HG03025 (cell line): ENCODE measurements at regions not wholly inside any gene's neighbourhood (a gene's known extent, or its start where the extent isn't known, plus 50 kb on each side); places are given as distances from the start of the nearest gene placed in this dataset.

ENCODE experiments used
- ATAC-seq: cut with Tn5 transposase; IDR thresholded peaks from one replicate; pipeline ENCODE4 v1.9.1; 2021; ENCODE audit warnings: mild to moderate bottlenecking, moderate library complexity; ENCODE audit not compliant: unreplicated experiment, low FRiP score

DNA sequence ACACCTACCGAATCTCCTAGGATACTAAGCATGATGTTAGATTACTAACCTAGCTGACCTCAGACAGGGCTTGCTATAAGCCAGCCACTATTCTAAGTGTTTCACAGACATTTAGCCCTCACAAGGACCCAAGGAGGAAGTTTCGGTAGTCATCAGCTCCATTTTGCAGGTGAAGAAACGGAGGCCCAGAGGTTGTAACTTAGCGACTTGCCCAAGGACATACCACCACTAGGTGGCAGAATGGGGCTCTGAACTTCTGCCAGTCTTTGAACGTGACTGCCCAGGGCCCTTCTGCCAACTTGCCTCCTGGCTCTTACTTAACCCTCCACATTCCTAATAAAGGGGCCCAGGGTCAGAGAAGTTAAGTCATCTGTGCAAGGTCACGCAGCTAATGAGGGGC lies 283.5 kb downstream of the C1orf94 start:
- no peak for ATAC-seq

DNA sequence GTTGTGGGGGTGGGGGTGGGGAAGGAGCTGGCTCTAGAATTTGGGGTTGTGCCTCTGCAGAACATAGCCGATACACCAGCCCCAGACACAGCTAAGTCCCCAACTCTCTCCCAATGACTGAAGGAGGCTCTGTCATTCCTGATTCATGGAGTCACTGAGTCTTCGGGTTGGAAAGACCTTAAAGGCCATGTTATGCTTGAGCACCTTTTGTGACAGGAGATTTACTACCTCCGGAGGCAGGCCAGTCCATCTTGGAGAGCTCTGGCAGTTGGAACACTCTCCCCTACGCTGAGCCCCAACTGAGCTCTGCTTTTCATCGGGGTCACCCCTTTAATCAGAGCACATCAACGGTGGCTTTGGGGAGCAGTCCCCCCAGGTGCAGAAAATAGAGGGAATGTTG lies 284.4 kb upstream of the GJB5 start:
- ATAC-seq = no peak

DNA sequence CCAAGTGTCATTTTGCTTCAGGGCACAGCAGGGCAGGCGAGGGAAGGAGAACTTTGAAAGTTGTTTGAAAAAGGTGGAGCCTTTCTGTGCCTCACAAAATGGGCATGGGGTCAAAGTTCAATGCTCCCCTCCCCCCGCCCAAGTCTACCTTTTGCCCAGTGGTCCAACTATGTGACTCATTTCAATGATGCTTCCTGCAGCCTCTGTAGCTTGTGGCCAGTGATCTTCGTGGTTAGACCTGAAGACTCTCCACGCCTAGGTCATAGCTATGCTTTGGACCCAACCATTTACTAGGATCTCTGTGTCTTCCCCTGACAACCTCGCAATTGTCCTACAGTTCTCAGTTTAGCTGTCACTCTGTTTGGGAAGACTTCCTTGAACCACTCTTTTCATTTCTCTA lies 280.3 kb upstream of the GJB5 start:
- ATAC-seq = no peak

DNA sequence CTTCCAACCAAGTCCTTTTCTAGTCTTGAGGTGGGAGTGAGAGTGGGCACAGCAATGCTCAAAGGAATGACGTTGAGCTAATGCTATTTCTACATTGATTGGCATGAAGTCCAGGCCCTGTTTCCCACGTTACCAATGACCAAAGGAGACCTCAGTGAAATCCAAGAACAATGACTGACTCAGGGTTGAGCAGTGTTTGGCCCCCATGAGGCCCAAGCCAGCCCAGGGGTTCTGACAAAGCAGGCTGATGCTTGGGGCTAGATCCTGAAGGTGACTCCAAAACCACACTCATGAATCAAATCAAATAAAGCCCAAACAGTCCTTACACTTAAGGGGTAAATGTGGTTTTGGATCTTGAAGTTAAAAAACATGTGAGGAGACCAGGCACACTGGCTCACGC lies 278.5 kb upstream of the GJB5 start:
- ATAC-seq = no peak

DNA sequence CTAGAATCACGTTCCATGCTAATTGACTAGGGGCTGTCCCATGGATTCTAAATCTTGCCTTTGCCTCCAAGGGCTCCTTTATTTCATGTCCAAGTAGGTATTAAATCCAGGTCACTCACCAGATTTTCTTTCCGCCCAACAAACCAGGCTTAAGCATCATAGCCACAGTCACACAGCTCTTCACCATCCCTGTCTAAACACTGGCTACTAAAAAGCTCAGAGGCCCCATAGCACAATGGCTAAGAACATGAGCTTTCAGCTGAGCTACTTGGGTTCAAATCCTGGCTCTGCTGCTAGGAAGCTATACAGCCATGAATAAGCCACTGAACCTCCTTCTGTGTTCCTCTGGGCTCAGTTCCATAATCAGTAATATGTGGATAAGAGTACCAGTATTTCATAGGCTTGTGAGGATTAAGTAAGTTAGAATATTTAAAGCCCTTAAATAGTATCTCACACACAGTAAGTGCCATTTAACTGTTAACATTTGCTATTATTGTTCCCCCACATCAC lies 277.2 kb upstream of the GJB5 start:
- no peak for ATAC-seq

DNA sequence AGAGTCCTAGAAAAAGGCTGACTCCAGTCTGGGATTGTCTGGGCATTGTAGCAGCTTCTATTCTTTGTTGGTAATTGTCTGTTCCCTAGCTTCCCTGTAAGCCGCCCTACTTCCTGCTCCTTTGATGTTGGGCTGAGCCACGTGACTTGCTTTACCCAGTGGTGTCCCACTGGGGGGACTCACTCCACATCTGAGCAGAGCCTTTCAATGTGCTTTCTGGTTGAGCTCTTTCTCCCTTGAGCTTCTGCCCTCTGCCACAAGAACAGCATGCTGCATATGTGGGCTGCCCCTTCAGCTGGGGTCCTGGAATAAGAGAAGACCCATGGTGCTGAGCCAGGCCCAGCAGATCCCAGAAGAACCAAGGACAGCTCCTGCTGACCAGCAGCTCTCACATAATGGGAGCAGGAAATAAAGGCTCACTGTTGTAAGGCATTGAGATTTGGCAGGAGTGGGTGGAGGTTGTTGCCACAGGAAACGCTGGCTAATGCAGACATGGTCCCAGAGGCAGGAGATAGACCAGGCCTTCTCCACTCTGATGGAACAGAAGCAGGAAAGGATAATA lies 276.3 kb upstream of the GJB5 start:
- ATAC-seq = no peak

DNA sequence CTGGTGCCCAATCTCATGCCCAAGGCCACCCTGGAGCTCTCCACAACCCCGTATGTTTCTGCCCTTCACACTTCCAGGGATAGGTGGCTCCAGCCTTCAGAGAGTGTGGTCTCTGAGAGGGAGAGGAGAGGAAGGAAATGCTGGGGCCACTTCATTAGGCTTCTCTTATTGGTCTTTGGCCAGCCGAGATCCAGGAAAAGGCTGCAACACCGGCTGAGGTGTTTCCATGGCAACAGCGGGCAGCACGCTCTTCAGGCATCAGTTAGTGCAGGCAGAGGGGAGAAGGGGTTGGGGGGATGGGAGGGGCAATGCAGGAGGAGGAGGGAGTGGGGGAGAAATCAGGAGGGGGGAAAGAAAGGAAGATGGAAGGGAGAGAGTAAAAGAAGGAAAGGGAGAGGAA lies 275.1 kb upstream of the GJB5 start:
- no peak for ATAC-seq

DNA sequence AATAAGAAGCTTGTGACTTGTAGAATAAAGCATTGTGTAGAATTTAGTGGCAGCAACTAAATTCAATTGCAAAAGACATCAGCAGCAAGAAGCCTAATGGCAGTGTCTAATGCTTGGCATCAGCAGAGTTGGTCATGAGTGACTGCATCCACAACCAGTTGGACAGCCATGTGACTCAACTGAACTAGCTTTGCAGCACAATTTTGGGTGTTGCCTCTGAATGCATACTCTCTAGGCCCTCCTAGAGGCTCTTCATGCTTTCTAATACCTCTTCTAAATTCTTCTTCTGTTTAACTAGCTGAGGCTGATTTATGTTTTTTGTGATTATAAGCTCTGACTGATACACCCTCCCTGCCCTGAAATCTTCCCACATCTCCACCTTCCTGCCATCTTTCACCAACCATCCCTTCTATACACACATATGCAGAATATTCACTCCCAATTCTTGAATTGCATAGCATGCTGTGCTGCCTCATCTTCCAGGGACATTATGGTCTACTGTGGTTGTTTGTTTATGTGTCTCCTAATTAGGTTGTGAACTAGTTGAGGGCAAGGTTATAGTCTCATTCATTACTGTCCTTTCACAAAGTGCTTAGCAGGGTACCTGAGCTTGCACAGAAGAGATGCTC lies 266.7 kb upstream of the GJB5 start:
- no peak for ATAC-seq

DNA sequence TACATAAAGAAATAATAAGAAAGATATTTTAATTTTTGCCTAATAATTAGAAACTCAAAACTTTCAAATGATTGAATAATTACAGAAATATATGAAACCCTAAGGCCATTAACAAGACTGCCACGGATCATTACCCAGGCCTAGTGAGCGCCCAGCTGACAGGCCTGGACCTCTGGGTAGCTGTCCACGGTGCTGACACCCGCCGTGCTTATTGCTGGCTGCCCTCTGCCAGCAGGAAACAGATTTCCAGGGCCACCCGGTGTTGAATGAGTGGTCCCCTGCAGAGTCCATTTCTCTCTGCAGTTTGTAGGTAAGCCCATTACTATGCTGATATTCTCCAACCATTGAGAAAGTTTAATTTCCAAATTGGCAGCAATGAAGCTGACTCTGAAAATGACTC lies 254.4 kb upstream of the GJB5 start:
- no peak for ATAC-seq

DNA sequence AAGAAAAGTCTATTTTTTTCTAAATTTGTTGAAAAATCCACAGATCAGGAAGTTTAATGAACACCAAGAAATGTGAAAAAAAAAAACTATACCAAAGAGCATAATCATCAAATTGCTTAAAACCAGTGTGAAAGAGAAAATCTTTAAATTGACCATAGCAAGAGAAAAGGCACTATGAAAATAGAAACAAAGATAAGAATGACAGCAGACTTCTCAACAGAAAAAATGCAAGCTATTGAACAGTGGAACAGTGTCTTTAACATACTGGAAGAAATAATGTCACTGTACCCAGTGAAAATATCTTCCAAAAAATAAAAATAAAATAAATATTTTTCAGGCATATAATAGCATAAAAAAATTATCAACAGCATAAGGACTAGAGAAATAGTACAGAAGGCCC lies 243.0 kb upstream of the GJB5 start:
- ATAC-seq = no peak

DNA sequence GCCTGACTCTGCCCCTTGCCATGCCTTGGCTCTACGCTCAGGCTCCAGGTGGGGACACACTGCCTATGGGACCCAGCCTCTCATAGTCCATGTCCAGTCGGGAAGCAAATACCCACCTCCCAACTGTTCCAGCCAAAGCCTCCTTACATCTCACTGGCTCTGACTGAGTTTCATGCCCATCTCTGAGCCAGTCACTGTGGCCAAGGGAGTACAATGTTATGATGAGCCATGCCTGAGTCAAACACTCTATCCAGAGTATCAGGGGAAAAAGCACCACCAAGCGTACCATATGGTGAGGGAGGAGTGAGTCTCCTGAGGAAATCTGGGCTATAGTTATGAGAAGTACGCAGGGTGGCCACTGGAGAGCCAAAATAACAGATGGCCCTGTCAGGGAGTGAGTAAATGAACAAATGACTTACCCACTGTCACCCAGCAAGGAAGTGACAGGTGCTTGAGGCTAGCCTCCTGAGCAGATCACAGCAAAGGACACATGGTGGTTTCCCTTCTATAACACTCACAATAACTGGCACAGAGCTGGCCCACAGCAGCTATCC lies 236.6 kb upstream of the GJB5 start:
- ATAC-seq = no peak

DNA sequence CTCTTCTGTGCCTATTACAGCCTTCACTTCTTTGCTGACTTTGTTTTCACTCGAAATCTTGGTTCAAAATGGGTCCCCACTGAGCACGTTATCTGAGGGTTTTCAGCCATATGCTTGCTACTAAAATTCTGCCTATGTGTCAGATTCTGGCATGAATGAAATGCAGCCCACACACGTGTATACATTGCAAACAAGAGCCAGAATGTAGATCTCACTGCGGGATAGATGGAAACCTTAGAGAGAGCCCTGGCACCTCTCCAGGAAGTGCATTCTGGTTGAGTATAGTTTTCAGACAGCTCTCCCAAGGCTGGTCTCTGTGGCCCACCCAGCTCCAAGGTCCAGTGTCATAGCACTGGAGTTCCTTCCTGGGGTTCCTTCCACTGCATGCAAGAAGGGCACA lies 234.7 kb upstream of the GJB5 start:
- ATAC-seq = no peak

DNA sequence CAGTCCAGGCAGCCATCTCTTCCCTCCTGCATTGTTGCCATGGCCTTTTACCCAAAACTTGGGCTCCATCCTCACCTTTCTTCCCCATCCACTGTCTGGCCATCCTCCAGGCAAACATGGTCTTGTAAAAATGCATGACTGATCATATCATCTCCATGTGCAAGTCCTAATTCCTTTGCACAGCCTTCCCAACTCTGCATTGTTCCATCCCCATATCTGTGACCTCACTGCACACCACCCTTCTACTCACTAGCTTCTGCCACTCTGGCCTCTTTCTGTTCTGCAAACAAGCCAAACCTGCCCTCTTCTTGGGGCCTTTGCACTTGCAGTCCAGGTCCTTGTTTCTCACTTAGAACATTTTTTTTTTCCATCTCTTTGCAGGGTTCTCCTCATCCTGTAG lies 230.1 kb upstream of the GJB5 start:
- ATAC-seq = no peak

DNA sequence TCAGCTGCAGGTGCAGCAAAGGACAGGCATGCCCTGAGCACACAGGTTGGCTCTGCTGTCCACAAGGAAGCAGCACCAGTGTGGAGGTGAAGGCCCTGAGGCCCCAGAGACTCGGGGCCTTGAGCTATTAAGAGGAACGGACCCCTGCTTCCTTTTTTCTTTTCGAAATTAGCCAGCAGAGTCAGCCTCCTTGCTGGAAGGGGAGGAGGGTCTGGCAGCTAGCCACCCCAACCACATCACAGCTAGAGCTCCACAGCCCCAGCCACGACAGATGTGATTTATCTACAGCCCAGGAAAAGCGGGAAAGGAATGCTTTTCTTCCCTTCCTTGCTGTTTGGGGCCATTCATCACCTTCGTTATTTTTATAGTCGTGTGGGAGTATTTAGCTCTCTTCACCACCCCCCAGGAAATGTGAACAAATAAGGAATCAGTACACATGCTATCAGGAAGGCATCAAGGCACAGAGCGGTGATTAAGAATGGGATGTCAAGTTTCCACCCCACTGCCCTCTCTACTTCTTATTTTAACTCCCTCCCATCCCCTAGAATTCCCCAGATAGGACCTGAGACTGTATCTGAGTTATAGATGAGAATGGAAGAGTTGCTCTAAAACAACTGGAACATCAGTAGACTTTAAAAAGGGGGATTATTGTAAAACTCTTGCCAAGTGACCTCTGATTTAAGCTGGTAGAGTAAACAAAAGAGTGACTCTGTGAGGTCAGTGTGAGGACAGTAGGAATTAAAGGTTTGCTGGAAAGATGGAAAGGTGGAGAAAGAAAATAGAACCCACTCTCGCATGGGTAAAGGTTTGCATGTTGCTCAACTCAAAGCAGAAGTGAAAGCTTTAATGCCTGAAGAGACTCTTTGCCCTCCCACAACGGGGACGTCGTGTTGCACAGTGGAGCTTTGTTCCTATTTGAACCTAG lies 224.7 kb upstream of the GJB5 start:
- peak; percentile 58 for ATAC-seq

DNA sequence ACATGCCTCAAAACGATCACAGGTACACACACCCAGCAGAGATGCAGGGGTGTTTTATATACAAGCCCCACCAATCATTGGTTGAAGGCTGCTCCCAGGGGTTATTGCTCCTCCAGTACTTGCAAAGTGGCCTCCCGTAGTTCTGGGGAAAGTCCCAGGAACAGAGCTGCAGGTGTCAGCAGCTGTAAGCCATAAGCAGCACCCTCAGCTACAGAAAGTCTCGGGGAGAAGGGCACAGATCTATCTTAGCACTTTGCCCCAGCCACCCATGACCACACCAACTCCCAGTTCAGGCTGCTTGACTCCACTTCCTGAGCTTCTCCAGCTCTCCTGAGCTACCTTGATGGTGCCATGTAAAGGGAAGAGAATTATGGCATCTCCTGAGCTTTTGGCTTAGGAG lies 222.7 kb upstream of the GJB5 start:
- ATAC-seq = no peak

DNA sequence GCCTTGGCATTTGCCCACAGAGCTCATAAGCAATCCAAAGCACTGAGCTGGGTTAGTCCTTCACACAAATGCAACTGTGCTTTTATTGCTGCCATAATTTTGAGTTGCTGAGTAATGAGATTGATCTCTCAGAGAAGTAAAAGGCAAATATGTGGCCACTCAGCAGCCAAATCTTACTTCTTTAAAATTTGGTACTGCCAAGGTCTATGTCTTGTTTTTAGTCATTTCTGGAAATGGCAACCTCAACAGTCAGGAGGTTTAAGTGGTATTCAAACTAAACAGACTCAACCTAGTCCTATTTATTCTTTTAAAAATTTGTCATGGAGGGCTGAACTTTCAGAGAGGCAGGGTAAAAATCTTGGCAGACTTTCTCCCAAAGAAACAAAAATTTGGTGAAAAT lies 216.4 kb upstream of the GJB5 start:
- ATAC-seq = no peak

DNA sequence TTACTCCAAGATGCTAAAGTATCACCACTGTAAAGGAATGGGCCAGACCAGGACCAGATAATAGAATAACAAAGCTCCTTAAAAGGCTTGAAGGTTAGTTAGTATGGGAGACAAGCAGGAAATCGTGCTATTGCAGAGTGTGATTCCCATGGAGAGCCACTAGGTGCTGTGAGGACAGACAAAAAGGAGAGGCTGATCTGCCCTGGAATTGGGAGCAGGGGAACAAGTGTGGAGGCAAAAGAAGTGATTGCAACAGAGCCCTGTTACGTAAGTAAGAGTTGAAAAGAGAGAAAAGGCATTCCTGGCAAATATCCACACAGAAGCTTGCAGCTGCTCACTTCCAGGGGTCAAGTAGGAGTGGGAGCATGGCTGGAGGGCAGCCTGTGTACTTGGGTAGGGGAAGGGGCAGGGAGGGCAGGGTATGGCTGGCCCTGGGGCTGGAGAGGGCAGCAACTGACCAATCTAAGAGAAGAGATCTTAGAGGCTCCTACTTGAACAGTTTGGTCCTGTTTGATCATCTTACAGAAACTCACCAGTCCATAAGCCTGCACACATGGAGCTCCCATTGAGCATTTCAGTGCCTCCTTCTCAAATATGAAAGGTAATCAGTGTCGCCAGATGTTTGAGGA lies 207.7 kb upstream of the GJB5 start:
- no peak for ATAC-seq

DNA sequence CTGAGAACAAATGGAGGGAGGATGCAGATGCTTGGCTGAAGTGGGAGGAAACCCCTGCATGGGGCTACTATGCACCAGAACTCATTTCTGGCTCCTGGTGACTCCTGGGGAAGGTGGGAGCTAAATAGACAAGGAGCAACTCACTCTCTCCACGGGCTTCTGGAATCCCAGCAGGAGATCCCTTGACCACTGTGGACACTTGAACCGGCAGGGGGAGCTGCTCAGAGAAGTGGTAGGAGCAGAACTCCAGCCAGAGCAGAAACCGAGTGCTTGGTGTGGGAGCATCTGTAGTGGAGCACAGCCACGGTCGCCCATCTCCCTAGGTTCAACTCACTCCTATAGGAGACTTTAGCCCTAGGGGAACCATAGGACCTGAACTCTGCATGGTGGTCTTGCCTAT lies 205.6 kb upstream of the GJB5 start:
- no peak for ATAC-seq

DNA sequence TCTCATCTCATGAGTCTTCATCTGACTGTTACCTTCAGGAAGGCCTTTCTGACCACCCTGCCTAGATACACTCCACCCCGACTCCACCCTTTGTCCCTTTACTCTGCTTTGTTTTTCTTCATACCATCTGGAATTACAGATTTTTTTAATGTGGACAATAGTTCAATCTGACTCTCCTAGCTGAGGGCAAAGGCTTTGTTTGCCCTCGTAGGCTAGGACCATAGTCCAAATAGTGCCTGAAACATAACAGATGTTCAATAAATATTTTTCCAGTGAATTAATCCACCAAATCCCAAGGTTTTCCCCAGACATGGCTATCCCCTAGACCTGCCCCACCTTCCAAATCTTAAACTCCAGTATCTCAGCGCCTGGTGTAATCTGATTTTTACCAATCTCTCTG lies 176.5 kb upstream of the GJB5 start:
- no peak for ATAC-seq

DNA sequence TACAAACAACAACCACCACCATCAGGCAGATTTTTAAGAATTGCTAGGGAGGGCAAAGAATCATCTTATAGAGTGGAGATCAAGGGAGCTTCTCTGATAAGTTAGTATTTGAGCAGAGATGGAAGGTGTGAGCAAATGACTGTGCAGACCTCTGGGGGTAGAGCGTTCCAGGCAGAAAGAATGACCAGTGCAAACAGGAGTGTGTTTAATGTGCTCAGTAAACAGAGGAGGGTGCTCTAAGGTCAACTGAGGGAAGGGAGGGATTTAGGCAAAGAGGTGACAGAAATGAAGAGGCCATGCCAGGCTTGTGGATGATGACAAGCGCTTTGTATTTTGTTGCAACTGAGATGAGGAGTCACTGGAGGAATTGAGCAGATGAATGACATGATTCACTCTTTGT lies 172.5 kb upstream of the GJB5 start:
- ATAC-seq = no peak

DNA sequence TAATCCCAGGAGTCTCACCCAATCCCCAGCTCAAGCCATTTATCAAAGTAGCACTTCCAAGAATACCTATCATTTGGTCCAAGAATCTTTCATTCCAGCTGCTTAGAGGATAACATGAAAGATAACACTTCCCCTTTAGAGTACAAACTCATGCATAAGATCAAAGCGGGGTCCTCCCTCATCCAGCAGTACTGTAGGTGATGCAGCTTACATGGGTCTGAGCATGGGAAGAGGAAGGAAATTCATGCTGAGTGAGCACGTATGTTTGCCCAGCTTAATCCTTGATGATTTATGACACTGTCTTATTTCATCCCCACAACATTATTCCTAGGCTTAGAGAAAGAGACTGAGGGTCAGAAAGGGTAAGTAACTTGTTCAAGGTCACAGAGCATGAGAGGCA lies 167.1 kb upstream of the GJB5 start:
- no peak for ATAC-seq
